ENCODE measurements at regions not wholly inside any gene's neighbourhood (a gene's known extent, or its start where the extent isn't known, plus 50 kb on each side); places are given as distances from the start of the nearest gene placed in this dataset.

GRCh38 chr9:7859701-7860334 is 60.2 kb upstream of the DMAC1 start:
- FAIRE-seq = no peak

- no peak for FAIRE-seq
Observed at GRCh38 chr9:7858166-7858565, 58.6 kb upstream of the DMAC1 start.

- FAIRE-seq = no peak
Observed at GRCh38 chr9:7854763-7855162, 55.2 kb upstream of the DMAC1 start.

Measured in endometrium (tissue), 2 donors.